SK-N-SH treated with all-trans-retinoic acid at 6 μM for 48 hours (cell line): ENCODE measurements at regions not wholly inside any gene's neighbourhood (a gene's known extent, or its start where the extent isn't known, plus 50 kb on each side); places are given as distances from the start of the nearest gene placed in this dataset.

Experiments
- ATAC-seq: fragments of 200-7000 bp; cut with Tn5 transposase; 3 replicates; pipeline ENCODE4 v1.9.1; 2020; ENCODE audit warnings: mild to moderate bottlenecking, moderate library complexity
- CSDC2 ChIP-seq: fragments of 250-450 bp; sonication (Bioruptor Pico); IDR thresholded peaks from 2 replicates; pipeline ENCODE4 v1.5.0; 2020; ENCODE audit warnings: mild to moderate bottlenecking, moderate library complexity
- CSRNP3 ChIP-seq: fragments of 250-450 bp; sonication (Bioruptor Pico); IDR thresholded peaks from 2 replicates; pipeline ENCODE4 v1.5.1; 2021; ENCODE audit warnings: mild to moderate bottlenecking, moderate library complexity
- ESRRG ChIP-seq: fragments of 250-450 bp; sonication (Bioruptor Pico); IDR thresholded peaks from 2 replicates; pipeline ENCODE4 v1.6.1; 2021; ENCODE audit warnings: mild to moderate bottlenecking
- ISL1 ChIP-seq: fragments of 250-450 bp; sonication (Bioruptor Pico); IDR thresholded peaks from 2 replicates; pipeline ENCODE4 v2.1.2; 2022; ENCODE audit warnings: mild to moderate bottlenecking, moderate library complexity
- PATZ1 ChIP-seq: fragments of 250-450 bp; sonication (Bioruptor Pico); IDR thresholded peaks from 2 replicates; pipeline ENCODE4 v1.8.0; 2020; ENCODE audit warnings: mild to moderate bottlenecking, moderate library complexity, borderline replicate concordance
- POU6F1 ChIP-seq: fragments of 250-450 bp; sonication (Bioruptor Pico); IDR thresholded peaks from 2 replicates; pipeline ENCODE4 v1.8.0; 2021; ENCODE audit warnings: low read depth, mild to moderate bottlenecking, moderate library complexity, borderline replicate concordance
- PPARA ChIP-seq: fragments of 250-450 bp; sonication (Bioruptor Pico); IDR thresholded peaks from 2 replicates; pipeline ENCODE4 v1.5.0; 2020; ENCODE audit warnings: mild to moderate bottlenecking, borderline replicate concordance
- RARB ChIP-seq: fragments of 250-450 bp; sonication (Bioruptor Pico); IDR thresholded peaks from 2 replicates; pipeline ENCODE4 v1.8.0; 2021; ENCODE audit warnings: mild to moderate bottlenecking, moderate library complexity
- SNAI2 ChIP-seq: fragments of 250-450 bp; sonication (Bioruptor Pico); IDR thresholded peaks from 2 replicates; pipeline ENCODE4 v1.5.0; 2020; ENCODE audit warnings: mild to moderate bottlenecking, moderate library complexity
- TCF4 ChIP-seq: fragments of 250-450 bp; sonication (Bioruptor Pico); IDR thresholded peaks from 2 replicates; pipeline ENCODE4 v1.8.0; 2021; ENCODE audit warnings: mild to moderate bottlenecking, moderate library complexity, borderline replicate concordance
- TOX ChIP-seq: fragments of 250-450 bp; sonication (Bioruptor Pico); IDR thresholded peaks from 2 replicates; pipeline ENCODE4 v1.8.0; 2021; ENCODE audit warnings: mild to moderate bottlenecking, moderate library complexity, borderline replicate concordance
- TSHZ2 ChIP-seq: fragments of 250-450 bp; sonication (Bioruptor Pico); IDR thresholded peaks from 2 replicates; pipeline ENCODE4 v1.5.0; 2020; ENCODE audit warnings: mild to moderate bottlenecking, moderate library complexity
- ZC3H10 ChIP-seq: fragments of 250-450 bp; sonication (Bioruptor Pico); IDR thresholded peaks from 2 replicates; pipeline ENCODE4 v1.5.1; 2021; ENCODE audit warnings: mild to moderate bottlenecking, moderate library complexity
- ZFP30 ChIP-seq: fragments of 450-650 bp; formaldehyde crosslinking; IDR thresholded peaks from 2 replicates; pipeline ENCODE4 v1.5.0; 2022; ENCODE audit warnings: mild to moderate bottlenecking, moderate library complexity
- ZNF565 ChIP-seq: fragments of 450-650 bp; formaldehyde crosslinking; conservative IDR thresholded peaks from 2 replicates; pipeline ENCODE4 v1.5.0; 2020; ENCODE audit warnings: low read depth, mild to moderate bottlenecking, moderate library complexity
- ZNF70 ChIP-seq: fragments of 450-650 bp; formaldehyde crosslinking; IDR thresholded peaks from 2 replicates; pipeline ENCODE4 v1.5.0; 2020; ENCODE audit warnings: mild to moderate bottlenecking, moderate library complexity
- ZNF8 ChIP-seq: fragments of 450-650 bp; formaldehyde crosslinking; IDR thresholded peaks from 2 replicates; pipeline ENCODE4 v1.5.0; 2020; ENCODE audit warnings: mild to moderate bottlenecking, moderate library complexity

GRCh38 chr2:211127501-211127900 is 571.1 kb downstream of the CPS1 start (continued):
- TF ChIP-seq ISL1 (no peak), ZFP30 (no peak), CSDC2 (CRISPR knock-in tag) (no peak), TSHZ2 (CRISPR knock-in tag) (no peak)

- ATAC-seq = no peak
- no peak for TF ChIP-seq ZC3H10 (CRISPR knock-in tag)
- TF ChIP-seq ZNF8 (CRISPR knock-in tag) = no peak
- no peak for TF ChIP-seq PATZ1 (CRISPR knock-in tag)
Measured at GRCh38 chr2:211128287-211128686, 571.9 kb downstream of the CPS1 start.

GRCh38 chr2:211129798-211130197 is 573.4 kb downstream of the CPS1 start:
- ATAC-seq = no peak
- TF ChIP-seq ESRRG (CRISPR knock-in tag) = no peak
- 0 out of 2 replicates have a peak, but pooled peaks have one; percentile 28 for TF ChIP-seq ISL1

GRCh38 chr2:211132046-211132445 is 575.6 kb downstream of the CPS1 start:
- TF ChIP-seq ZNF565 (CRISPR knock-in tag) (no peak), PPARA (CRISPR knock-in tag) (no peak), ZFP30 (no peak), POU6F1 (CRISPR knock-in tag) (no peak), ZC3H10 (CRISPR knock-in tag) (no peak), TSHZ2 (CRISPR knock-in tag) (no peak), TCF4 (no peak), ZNF70 (CRISPR knock-in tag) (no peak), TOX (no peak), RARB (CRISPR knock-in tag) (no peak), CSRNP3 (CRISPR knock-in tag) (no peak), SNAI2 (CRISPR knock-in tag) (no peak)
- ATAC-seq = no peak

GRCh38 chr2:211132573-211132972 is 576.2 kb downstream of the CPS1 start:
- ATAC-seq = no peak; the same call in 1 of the 3 replicates
- no peak for TF ChIP-seq CSDC2 (CRISPR knock-in tag)
- TF ChIP-seq ISL1 = peak; percentile 95
- no peak for TF ChIP-seq TCF4
